ENCODE measurements at regions not wholly inside any gene's neighbourhood (a gene's known extent, or its start where the extent isn't known, plus 50 kb on each side); places are given as distances from the start of the nearest gene placed in this dataset.

GRCh38 chr6:156582509-156582992 is 194.6 kb upstream of the ARID1B start:
- Histone ChIP-seq H3K27me3 (no peaks in the 10 kb centered on the region), H3K27ac (no peak overlapping the region), H3K4me1 (no peaks in the 10 kb centered on the region), H3K9me3 (peaks cover 5 to 12% of the 10 kb centered on the region in 2 donors), H3K36me3 (no peaks in the 10 kb centered on the region), H3K4me3 (no peak overlapping the region)
- TF ChIP-seq CTCF (IDR thresholded peaks at IDR 0.05), result no peak
- no peak for DNase-seq (ENCODE audit: low spot score in 2 of 2)
- intact Hi-C loops (cut with DNase I), result no loop called here

GRCh38 chr6:156579564-156579963 is 197.6 kb upstream of the ARID1B start:
- no peak overlapping the region for H3K4me3 ChIP-seq
- H3K27ac ChIP-seq, result no peak overlapping the region
- peaks cover 8 to 25% of the 10 kb centered on the region in 2 donors for H3K9me3 ChIP-seq
- no peaks in the 10 kb centered on the region for H3K36me3 ChIP-seq
- intact Hi-C loops (cut with DNase I), result no loop called here
- DNase-seq (ENCODE audit: low spot score in 2 of 2), result no peak
- no peaks in the 10 kb centered on the region for H3K27me3 ChIP-seq
- H3K4me1 ChIP-seq, result no peaks in the 10 kb centered on the region
- TF ChIP-seq CTCF (IDR thresholded peaks at IDR 0.05), result no peak

GRCh38 chr6:156577749-156578148 is 199.4 kb upstream of the ARID1B start:
- intact Hi-C loops (cut with DNase I), result no loop called here
- H3K4me3 ChIP-seq, result no peak overlapping the region
- no peaks in the 10 kb centered on the region for H3K27me3 ChIP-seq
- H3K36me3 ChIP-seq, result no peaks in the 10 kb centered on the region
- no peak for DNase-seq (ENCODE audit: low spot score in 2 of 2)
- H3K27ac ChIP-seq, result no peak overlapping the region
- TF ChIP-seq CTCF (IDR thresholded peaks at IDR 0.05), result no peak
- H3K9me3 ChIP-seq, result peaks cover 8 to 25% of the 10 kb centered on the region in 2 donors
- no peaks in the 10 kb centered on the region for H3K4me1 ChIP-seq

GRCh38 chr6:156575361-156575760 is 201.8 kb upstream of the ARID1B start:
- Histone ChIP-seq H3K4me1 (no peaks in the 10 kb centered on the region), H3K4me3 (no peak overlapping the region), H3K27me3 (no peaks in the 10 kb centered on the region), H3K9me3 (peaks cover 8 to 25% of the 10 kb centered on the region in 2 donors), H3K27ac (no peak overlapping the region), H3K36me3 (no peaks in the 10 kb centered on the region)
- intact Hi-C loops (cut with DNase I), result no loop called here
- no peak for DNase-seq (ENCODE audit: low spot score in 2 of 2)
- no peak for TF ChIP-seq CTCF (IDR thresholded peaks at IDR 0.05)

GRCh38 chr6:156564807-156565149 is 212.4 kb upstream of the ARID1B start:
- Histone ChIP-seq H3K9me3 (no peaks in the 10 kb centered on the region), H3K4me3 (no peak overlapping the region), H3K4me1 (peaks cover 0 to 4% of the 10 kb centered on the region in 2 donors), H3K27ac (no peak overlapping the region), H3K36me3 (no peaks in the 10 kb centered on the region), H3K27me3 (no peaks in the 10 kb centered on the region)
- no peak for DNase-seq (ENCODE audit: low spot score in 2 of 2)
- intact Hi-C loops (cut with DNase I), result loop anchor here (1.0 to 10.0 kb wide), 4 partner anchors 124 to 620 kb away; no protein-coding TSS in a partner anchor
- no peak for TF ChIP-seq CTCF (IDR thresholded peaks at IDR 0.05)

Data from ascending aorta (tissue), 2 donors.